Bone marrow (tissue), 2 donors: ENCODE measurements at regions not wholly inside any gene's neighbourhood (a gene's known extent, or its start where the extent isn't known, plus 50 kb on each side); places are given as distances from the start of the nearest gene placed in this dataset.
"Not testable (repeated sequence)": the region's sequence is repeated elsewhere in the genome, so short reads cannot be mapped to it uniquely, and the experiment has no call there.

Experiments used
- DNase-seq, 2 donors: peaks; one replicate each; lab custom pipeline; 2025; lab: John Stamatoyannopoulos, UW

GRCh38 chr21:28177124-28177523 is 815.6 kb downstream of the LTN1 start:
- no peak for DNase-seq

- no peak for DNase-seq
Observed at GRCh38 chr21:28174701-28175100, 818.0 kb downstream of the LTN1 start.

- DNase-seq: no peak
Observed at GRCh38 chr21:28174006-28174405, 818.7 kb downstream of the LTN1 start.

GRCh38 chr21:28172376-28172775 is 820.3 kb downstream of the LTN1 start:
- DNase-seq: no peak

GRCh38 chr21:28167366-28167765 is 825.3 kb downstream of the LTN1 start:
- no peak for DNase-seq

- not testable (repeated sequence) for DNase-seq
Observed at GRCh38 chr21:28164519-28164918, 828.2 kb downstream of the LTN1 start.

GRCh38 chr21:28162052-28162451 is 830.6 kb downstream of the LTN1 start:
- not testable (repeated sequence) for DNase-seq

- no peak for DNase-seq
Observed at GRCh38 chr21:28160378-28160777, 832.3 kb downstream of the LTN1 start.

- no peak for DNase-seq
Observed at GRCh38 chr21:28159396-28159795, 833.3 kb downstream of the LTN1 start.

GRCh38 chr21:28156590-28156989 is 836.1 kb downstream of the LTN1 start:
- no peak for DNase-seq

GRCh38 chr21:28154121-28154520 is 838.6 kb downstream of the LTN1 start:
- no peak for DNase-seq

- DNase-seq: no peak
Observed at GRCh38 chr21:28152732-28153131, 839.9 kb downstream of the LTN1 start.

GRCh38 chr21:28151758-28152157 is 840.9 kb downstream of the LTN1 start:
- no peak for DNase-seq

- DNase-seq: no peak
Observed at GRCh38 chr21:28150778-28151177, 841.9 kb downstream of the LTN1 start.

- no peak for DNase-seq
Observed at GRCh38 chr21:28148400-28149064, 844.1 kb downstream of the LTN1 start.

- no peak for DNase-seq
Observed at GRCh38 chr21:28144653-28145052, 848.0 kb downstream of the LTN1 start.

GRCh38 chr21:28144089-28144488 is 848.6 kb downstream of the LTN1 start:
- no peak for DNase-seq

GRCh38 chr21:28142697-28143096 is 850.0 kb downstream of the LTN1 start:
- DNase-seq: peak in 1 of 2 donors; percentile 4

- no peak for DNase-seq
Observed at GRCh38 chr21:28138272-28138671, 854.4 kb downstream of the LTN1 start.

- no peak for DNase-seq
Observed at GRCh38 chr21:28136656-28137255, 855.9 kb downstream of the LTN1 start.

- peak in 1 of 2 donors; percentile 4 for DNase-seq
Observed at GRCh38 chr21:28135646-28136045, 857.0 kb downstream of the LTN1 start.

GRCh38 chr21:28133116-28133515 is 859.6 kb downstream of the LTN1 start:
- no peak for DNase-seq

GRCh38 chr21:28132713-28133112 is 860.0 kb downstream of the LTN1 start:
- DNase-seq: no peak
